Upper lobe of right lung (tissue), 1 donor: ENCODE measurements at regions not wholly inside any gene's neighbourhood (a gene's known extent, or its start where the extent isn't known, plus 50 kb on each side); places are given as distances from the start of the nearest gene placed in this dataset.

Source experiments
- ATAC-seq: fragments of 200-7000 bp; cut with Tn5 transposase; one replicate; pipeline ENCODE4 v1.9.1; 2020; ENCODE audit warnings: mild to moderate bottlenecking, moderate library complexity
- DNase-seq: peaks from one replicate; pipeline ENCODE4 v3.0.0-alpha.2; 2020
- H3K27ac ChIP-seq: fragments of 200-600 bp; one replicate; pipeline ENCODE4 v1.8.0; 2022
- H3K27me3 ChIP-seq: fragments of 200-600 bp; one replicate; pipeline ENCODE4 v1.8.0; 2022; ENCODE audit warnings: mild to moderate bottlenecking
- H3K36me3 ChIP-seq: fragments of 200-600 bp; one replicate; pipeline ENCODE4 v1.8.0; 2022
- H3K4me1 ChIP-seq: fragments of 200-600 bp; one replicate; pipeline ENCODE4 v1.8.0; 2022
- H3K4me3 ChIP-seq: fragments of 200-600 bp; one replicate; pipeline ENCODE4 v1.8.0; 2022; ENCODE audit warnings: mild to moderate bottlenecking
- H3K9me3 ChIP-seq: fragments of 200-600 bp; one replicate; pipeline ENCODE4 v1.8.0; 2022
- intact Hi-C: fragments of 100-400 bp; cut with DNase I; formaldehyde crosslinking; loops from one replicate; pipeline ENCODE4 v1.11.0; 2022
- TF ChIP-seq, protein P1 (sequence below): fragments of 200-600 bp; IDR thresholded peaks from one replicate; pipeline ENCODE4 v1.8.0; 2022; ENCODE audit warnings: antibody characterized with exemption
- donor health status: DM: no; HTN: yes; CAD: no; lungs with severe emphysema.

DNA sequence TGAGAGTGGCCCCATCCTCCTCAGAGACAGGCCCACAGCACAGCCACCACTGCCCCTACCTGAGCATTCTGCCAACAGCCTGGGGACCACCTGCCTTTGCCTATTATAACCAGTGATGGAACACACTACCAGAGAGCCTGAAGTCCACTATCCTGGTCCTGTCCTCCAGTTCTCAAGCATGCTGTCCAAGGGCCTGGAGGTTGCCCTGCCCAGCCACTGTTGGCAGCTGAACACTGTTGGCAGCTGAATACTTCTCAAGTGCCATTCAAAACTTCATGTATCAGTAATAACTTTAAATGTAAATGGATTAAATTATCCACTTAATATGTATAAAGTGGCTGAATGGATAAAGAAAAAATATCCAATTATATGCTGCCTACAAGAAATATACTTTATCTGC, 194.3 kb upstream of the JADE1 start:
- intact Hi-C loops: no loop called here
- Histone ChIP-seq H3K27me3 (no peaks in the 10 kb centered on the region), H3K4me1 (no peaks in the 10 kb centered on the region), H3K27ac (no peak overlapping the region), H3K4me3 (no peak overlapping the region), H3K36me3 (no peaks in the 10 kb centered on the region), H3K9me3 (no peaks in the 10 kb centered on the region)
- peak; percentile 49 for ATAC-seq
- TF ChIP-seq, protein P1, sequence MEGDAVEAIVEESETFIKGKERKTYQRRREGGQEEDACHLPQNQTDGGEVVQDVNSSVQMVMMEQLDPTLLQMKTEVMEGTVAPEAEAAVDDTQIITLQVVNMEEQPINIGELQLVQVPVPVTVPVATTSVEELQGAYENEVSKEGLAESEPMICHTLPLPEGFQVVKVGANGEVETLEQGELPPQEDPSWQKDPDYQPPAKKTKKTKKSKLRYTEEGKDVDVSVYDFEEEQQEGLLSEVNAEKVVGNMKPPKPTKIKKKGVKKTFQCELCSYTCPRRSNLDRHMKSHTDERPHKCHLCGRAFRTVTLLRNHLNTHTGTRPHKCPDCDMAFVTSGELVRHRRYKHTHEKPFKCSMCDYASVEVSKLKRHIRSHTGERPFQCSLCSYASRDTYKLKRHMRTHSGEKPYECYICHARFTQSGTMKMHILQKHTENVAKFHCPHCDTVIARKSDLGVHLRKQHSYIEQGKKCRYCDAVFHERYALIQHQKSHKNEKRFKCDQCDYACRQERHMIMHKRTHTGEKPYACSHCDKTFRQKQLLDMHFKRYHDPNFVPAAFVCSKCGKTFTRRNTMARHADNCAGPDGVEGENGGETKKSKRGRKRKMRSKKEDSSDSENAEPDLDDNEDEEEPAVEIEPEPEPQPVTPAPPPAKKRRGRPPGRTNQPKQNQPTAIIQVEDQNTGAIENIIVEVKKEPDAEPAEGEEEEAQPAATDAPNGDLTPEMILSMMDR: no peak
- DNase-seq: no peak

DNA sequence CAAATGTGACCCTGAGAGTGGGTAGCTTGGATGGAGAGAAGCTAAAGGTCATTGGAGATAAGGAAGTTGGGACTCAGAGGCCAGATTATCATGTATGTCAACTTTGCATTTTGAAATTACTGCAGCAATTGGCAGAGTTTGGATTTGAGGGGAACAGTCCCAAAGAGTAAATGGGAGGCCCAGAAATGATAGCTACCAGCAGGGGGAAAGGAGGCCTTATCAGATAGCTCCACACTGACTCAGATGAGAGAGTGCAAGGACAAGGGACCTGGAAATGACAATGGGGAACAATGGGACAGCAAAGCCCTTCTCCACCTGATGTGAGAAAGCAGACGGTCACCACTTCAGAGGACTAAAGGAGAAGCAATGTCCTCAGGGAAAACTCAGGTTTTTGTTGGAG, 201.5 kb upstream of the JADE1 start:
- no peaks in the 10 kb centered on the region for H3K9me3 ChIP-seq
- TF ChIP-seq, protein P1: no peak
- H3K4me3 ChIP-seq: no peak overlapping the region
- DNase-seq (no peak), ATAC-seq (no peak)
- H3K36me3 ChIP-seq: no peaks in the 10 kb centered on the region
- H3K27ac ChIP-seq: no peak overlapping the region
- no peaks in the 10 kb centered on the region for H3K27me3 ChIP-seq
- intact Hi-C loops: no loop called here
- no peaks in the 10 kb centered on the region for H3K4me1 ChIP-seq

DNA sequence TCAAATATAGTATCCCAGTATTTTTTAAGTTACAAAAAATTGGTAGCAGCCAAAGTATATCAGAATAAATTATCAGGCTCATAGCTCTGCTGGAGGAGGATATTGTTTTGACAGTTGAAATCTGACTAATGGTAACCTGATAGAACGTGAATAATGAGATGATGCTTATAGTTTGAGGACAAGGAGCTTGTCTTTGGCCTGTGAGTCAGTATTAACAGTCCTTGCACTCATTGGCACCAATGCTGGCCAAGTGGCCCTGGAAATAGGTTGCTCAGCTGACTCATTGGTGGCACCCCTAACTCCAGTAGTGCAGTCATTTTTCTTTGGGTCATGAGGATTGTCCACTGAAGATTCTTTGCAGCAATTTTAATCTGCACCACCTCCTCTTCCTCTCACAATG, 203.3 kb upstream of the JADE1 start:
- intact Hi-C loops: no loop called here
- H3K27me3 ChIP-seq: no peaks in the 10 kb centered on the region
- TF ChIP-seq, protein P1: no peak
- no peak overlapping the region for H3K4me3 ChIP-seq
- H3K9me3 ChIP-seq: no peaks in the 10 kb centered on the region
- peaks cover 10% of the 10 kb centered on the region for H3K4me1 ChIP-seq
- H3K36me3 ChIP-seq: no peaks in the 10 kb centered on the region
- DNase-seq (no peak), ATAC-seq (no peak)
- H3K27ac ChIP-seq: no peak overlapping the region

DNA sequence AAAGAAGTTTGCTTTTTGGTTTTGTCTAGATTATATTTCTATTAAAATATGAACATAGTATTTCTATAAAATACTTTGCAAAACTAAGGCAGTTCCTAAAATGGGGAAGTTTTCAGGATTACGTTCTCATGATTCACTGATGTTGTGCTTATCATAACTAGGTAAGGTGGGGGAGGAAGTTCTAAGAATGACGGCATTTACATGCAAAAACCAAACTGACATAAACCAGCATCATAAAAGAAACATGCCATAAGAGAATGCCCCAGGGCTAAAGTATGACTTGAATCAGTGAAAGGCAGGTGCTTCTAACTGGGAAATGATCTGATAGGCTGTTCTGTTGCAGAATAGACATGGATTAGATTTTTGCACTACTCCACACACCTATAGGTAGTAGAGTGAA, 204.7 kb upstream of the JADE1 start:
- no peak overlapping the region for H3K27ac ChIP-seq
- no peaks in the 10 kb centered on the region for H3K27me3 ChIP-seq
- H3K4me3 ChIP-seq: no peak overlapping the region
- H3K9me3 ChIP-seq: no peaks in the 10 kb centered on the region
- no peaks in the 10 kb centered on the region for H3K36me3 ChIP-seq
- TF ChIP-seq, protein P1: no peak
- H3K4me1 ChIP-seq: peaks cover 24% of the 10 kb centered on the region
- no peak for ATAC-seq
- intact Hi-C loops: no loop called here
- DNase-seq: no peak

DNA sequence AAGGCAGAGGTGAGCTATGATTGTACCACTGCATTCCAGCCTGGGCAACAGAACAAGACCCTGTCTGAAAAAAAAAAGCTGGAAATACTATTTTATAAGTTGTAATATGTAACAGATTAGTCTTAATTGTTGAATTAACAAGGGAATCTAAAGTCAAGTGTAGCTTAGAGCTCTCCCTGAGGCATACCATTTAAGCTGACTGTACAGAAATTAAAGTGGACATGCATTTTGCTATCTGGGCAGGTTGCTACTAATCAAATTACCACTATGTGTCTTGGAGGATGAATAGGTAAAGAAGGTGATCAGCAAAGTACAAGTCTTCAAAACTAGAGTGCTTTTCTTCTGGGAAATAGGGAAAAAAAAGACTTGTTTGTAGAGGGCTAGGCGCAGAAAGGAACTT, 205.3 kb upstream of the JADE1 start:
- Histone ChIP-seq H3K36me3 (no peaks in the 10 kb centered on the region), H3K27me3 (no peaks in the 10 kb centered on the region), H3K4me3 (no peak overlapping the region), H3K4me1 (peaks cover 28% of the 10 kb centered on the region), H3K27ac (no peak overlapping the region), H3K9me3 (no peaks in the 10 kb centered on the region)
- DNase-seq (no peak), ATAC-seq (no peak)
- TF ChIP-seq, protein P1: no peak
- intact Hi-C loops: no loop called here

DNA sequence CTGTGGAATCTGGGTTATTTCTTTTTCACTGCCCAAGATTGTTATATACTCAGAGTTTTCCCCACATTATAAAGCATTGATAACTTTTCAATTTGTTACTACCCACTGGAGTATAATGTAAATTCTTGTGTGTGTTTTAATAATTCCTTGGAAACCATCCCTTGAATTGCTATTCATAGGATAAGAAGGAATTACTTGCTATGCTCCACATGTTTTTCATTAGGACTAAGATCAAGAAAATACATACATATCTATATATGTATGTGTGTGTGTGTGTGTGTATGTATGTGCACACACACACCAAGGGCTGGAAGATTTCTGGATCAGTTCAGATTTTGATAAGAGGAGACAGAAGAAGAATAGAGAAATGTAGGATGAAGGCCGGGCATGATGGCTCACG, 206.4 kb upstream of the JADE1 start:
- Histone ChIP-seq H3K36me3 (no peaks in the 10 kb centered on the region), H3K4me3 (no peak overlapping the region), H3K27me3 (no peaks in the 10 kb centered on the region), H3K4me1 (peaks cover 28% of the 10 kb centered on the region), H3K27ac (no peak overlapping the region), H3K9me3 (no peaks in the 10 kb centered on the region)
- no peak for DNase-seq
- intact Hi-C loops: no loop called here
- TF ChIP-seq, protein P1: no peak
- no peak for ATAC-seq
